H1 (cell line): ENCODE measurements at regions not wholly inside any gene's neighbourhood (a gene's known extent, or its start where the extent isn't known, plus 50 kb on each side); places are given as distances from the start of the nearest gene placed in this dataset.

Experiments
- CTCF ChIA-PET: fragments of 300-600 bp; sonication (Branson Sonifier 250); formaldehyde crosslinking; loops from one replicate; lab custom pipeline; 2021; ENCODE audit not compliant: partially characterized antibody; lab: Charles Lee
- POLR2A ChIA-PET: fragments of 300-600 bp; sonication (Branson Sonifier 250); formaldehyde crosslinking; loops from one replicate; lab custom pipeline; 2021; ENCODE audit warnings: inconsistent platforms; ENCODE audit not compliant: partially characterized antibody; lab: Charles Lee
- DNase-seq, 2 experiments: peaks; one replicate each; pipeline versions ENCODE4 v3.0.0 to v3.0.0-alpha.2; 2010 to 2022; ENCODE audit warnings: low spot score in 2 of 2, low read depth in 1 of 2, mixed read lengths in 1 of 2
- FAIRE-seq: peaks from 2 replicates; lab custom pipeline; 2011; peaks lifted over from hg19 to GRCh38; lab: Jason Lieb, UNC
- H2AFZ ChIP-seq: 2 replicates; pipeline ENCODE4 v1.8.1; 2012; ENCODE audit warnings: low read length, inconsistent platforms
- H2AK5ac ChIP-seq: 2 replicates; pipeline ENCODE4 v1.6.1; 2013; ENCODE audit warnings: low read depth, low read length
- H2BK120ac ChIP-seq: replicated peaks from 2 replicates; pipeline ENCODE3; 2013; ENCODE audit warnings: low read depth, low read length, inconsistent platforms
- H2BK12ac ChIP-seq: 2 replicates; pipeline ENCODE4 v1.6.1; 2013; ENCODE audit warnings: low read depth, low read length
- H2BK15ac ChIP-seq: 2 replicates; pipeline ENCODE4 v1.6.1; 2013; ENCODE audit warnings: low read length
- H2BK20ac ChIP-seq: 2 replicates; pipeline ENCODE4 v1.6.1; 2013; ENCODE audit warnings: low read length
- H2BK5ac ChIP-seq: 2 replicates; pipeline ENCODE4 v1.6.1; 2013; ENCODE audit warnings: low read depth, low read length
- H3K14ac ChIP-seq: 2 replicates; pipeline ENCODE4 v1.6.1; 2013; ENCODE audit warnings: inconsistent platforms; ENCODE audit not compliant: insufficient read length
- H3K18ac ChIP-seq: 2 replicates; pipeline ENCODE4 v1.6.1; 2013; ENCODE audit warnings: low read length; ENCODE audit errors: extremely low read depth
- H3K23ac ChIP-seq: 2 replicates; pipeline ENCODE4 v1.6.1; 2013; ENCODE audit warnings: inconsistent platforms; ENCODE audit not compliant: insufficient read length
- H3K23me2 ChIP-seq: 2 replicates; pipeline ENCODE4 v1.6.1; 2013; ENCODE audit warnings: low read depth, low read length
- H3K27ac ChIP-seq: 2 replicates; pipeline ENCODE4 v1.6.1; 2011; ENCODE audit warnings: low read depth, low read length, inconsistent platforms
- H3K27me3 ChIP-seq, 4 experiments: replicated peaks in 1 of 4; 1 replicate in 1 of 4; 2 replicates in 3 of 4; pipeline versions ENCODE4 v1.6.1 to v1.8.1; 2011 to 2013; ENCODE audit warnings: low read length in 3 of 4, mild to moderate bottlenecking in 3 of 4, inconsistent platforms in 2 of 4, mixed read lengths in 2 of 4, moderate library complexity in 1 of 4; ENCODE audit not compliant: control insufficient read depth in 3 of 4, insufficient read depth in 3 of 4; ENCODE audit errors: extremely low read depth in 1 of 4
- H3K36me3 ChIP-seq, 4 experiments: 2 replicates each; pipeline versions ENCODE4 v1.6.1 to v1.8.1; 2011 to 2013; ENCODE audit warnings: mild to moderate bottlenecking in 4 of 4, low read length in 3 of 4, moderate library complexity in 2 of 4, control low read depth in 1 of 4, inconsistent platforms in 1 of 4; ENCODE audit not compliant: insufficient read depth in 4 of 4, control insufficient read depth in 2 of 4
- H3K4ac ChIP-seq: replicated peaks from 2 replicates; pipeline ENCODE3; 2013; ENCODE audit warnings: low read length, low read depth, mixed read lengths, inconsistent platforms; ENCODE audit not compliant: insufficient read length
- H3K4me1 ChIP-seq, 4 experiments: replicated peaks in 1 of 4; 1 replicate in 1 of 4; 2 replicates in 3 of 4; pipeline versions ENCODE4 v1.6.1 to v1.8.1; 2011 to 2013; ENCODE audit warnings: low read length in 3 of 4, inconsistent platforms in 2 of 4, mixed read lengths in 1 of 4; ENCODE audit not compliant: insufficient read depth in 4 of 4, control insufficient read depth in 3 of 4
- H3K4me2 ChIP-seq, 2 experiments: 2 replicates each; pipeline versions ENCODE4 v1.6.1 to v1.8.1; 2011 to 2013; ENCODE audit warnings: low read depth in 2 of 2, low read length in 2 of 2, control low read depth in 1 of 2, inconsistent platforms in 1 of 2, mild to moderate bottlenecking in 1 of 2; ENCODE audit not compliant: insufficient read depth in 1 of 2
- H3K4me3 ChIP-seq, 4 experiments: fragments of 200-600, 300-600 bp in 1 of 4; sonication (generic), shearing (Covaris generic), sonication (Bioruptor Twin) in 1 of 4; 2 replicates each; pipeline versions ENCODE4 v1.5.1 to v1.8.1; 2011 to 2016; ENCODE audit warnings: low read length in 4 of 4, low read depth in 3 of 4, control low read depth in 2 of 4, inconsistent platforms in 2 of 4, mild to moderate bottlenecking in 2 of 4, mixed read lengths in 1 of 4, moderate library complexity in 1 of 4; ENCODE audit not compliant: insufficient read depth in 2 of 4; ENCODE audit errors: extremely low read depth in 1 of 4
- H3K56ac ChIP-seq: replicated peaks from 2 replicates; pipeline ENCODE3; 2013; ENCODE audit warnings: low read depth, mild to moderate bottlenecking, mixed read lengths, low read length, inconsistent platforms; ENCODE audit not compliant: insufficient read length
- H3K79me1 ChIP-seq: 2 replicates; pipeline ENCODE4 v1.6.1; 2013; ENCODE audit warnings: low read depth, low read length, control low read depth
- H3K79me2 ChIP-seq, 2 experiments: 2 replicates each; pipeline versions ENCODE4 v1.6.1 to v1.8.1; 2012 to 2013; ENCODE audit warnings: low read length in 2 of 2, mild to moderate bottlenecking in 2 of 2, inconsistent platforms in 1 of 2; ENCODE audit not compliant: insufficient read depth in 2 of 2, control insufficient read depth in 1 of 2
- H3K9ac ChIP-seq, 4 experiments: replicated peaks in 1 of 4; 1 replicate in 1 of 4; 2 replicates in 3 of 4; pipeline versions ENCODE4 v1.6.1 to v1.8.1; 2011 to 2013; ENCODE audit warnings: low read depth in 3 of 4, low read length in 3 of 4, control low read depth in 2 of 4, mild to moderate bottlenecking in 2 of 4, moderate library complexity in 2 of 4, inconsistent platforms in 1 of 4; ENCODE audit errors: extremely low read depth in 1 of 4
- H3K9me3 ChIP-seq, 2 experiments: 2 replicates each; pipeline versions ENCODE4 v1.6.1 to v1.8.1; 2012 to 2013; ENCODE audit warnings: mild to moderate bottlenecking in 2 of 2, moderate library complexity in 2 of 2, control low read depth in 1 of 2, inconsistent platforms in 1 of 2, low read depth in 1 of 2, low read length in 1 of 2, mixed read lengths in 1 of 2; ENCODE audit not compliant: insufficient read depth in 2 of 2
- H4K20me1 ChIP-seq, 2 experiments: replicated peaks in 1 of 2; 2 replicates each; pipeline versions ENCODE3 to v1.8.1; 2011 to 2013; ENCODE audit warnings: inconsistent platforms in 2 of 2, low read length in 2 of 2, mild to moderate bottlenecking in 1 of 2; ENCODE audit not compliant: insufficient read depth in 2 of 2, control insufficient read depth in 1 of 2
- H4K5ac ChIP-seq: 2 replicates; pipeline ENCODE4 v1.6.1; 2013; ENCODE audit warnings: low read length, low read depth, mixed read lengths, inconsistent platforms; ENCODE audit not compliant: insufficient read length
- H4K8ac ChIP-seq: 2 replicates; pipeline ENCODE4 v1.8.0; 2013; ENCODE audit warnings: mild to moderate bottlenecking, moderate library complexity, low read length, inconsistent platforms; ENCODE audit not compliant: insufficient read depth; ENCODE audit errors: extremely low read depth
- H4K91ac ChIP-seq: replicated peaks from 2 replicates; pipeline ENCODE3; 2013; ENCODE audit warnings: low read length, mixed read lengths, inconsistent platforms; ENCODE audit not compliant: insufficient read length
- ATF3 ChIP-seq: IDR thresholded peaks from 2 replicates; pipeline ENCODE4 v1.6.1; 2011; ENCODE audit warnings: low read depth, mild to moderate bottlenecking, low read length; ENCODE audit not compliant: insufficient read depth
- EGR1 ChIP-seq: IDR thresholded peaks from 2 replicates; pipeline ENCODE4 v1.6.1; 2011; ENCODE audit warnings: low read depth, low read length, borderline replicate concordance
- EP300 ChIP-seq, 2 experiments: IDR thresholded peaks; 1 replicate in 1 of 2; 2 replicates in 1 of 2; pipeline ENCODE4 v1.6.1; 2011 to 2012; ENCODE audit warnings: low read depth in 2 of 2, low read length in 2 of 2, mild to moderate bottlenecking in 2 of 2, borderline replicate concordance in 1 of 2, inconsistent platforms in 1 of 2, moderate library complexity in 1 of 2
- MAX ChIP-seq: IDR thresholded peaks from 2 replicates; pipeline ENCODE4 v1.6.1; 2012; ENCODE audit warnings: inconsistent platforms
- NRF1 ChIP-seq: IDR thresholded peaks from 2 replicates; pipeline ENCODE4 v1.6.1; 2011; ENCODE audit warnings: mild to moderate bottlenecking, low read depth, low read length, improper control_type of control experiment
- RBBP5 ChIP-seq: IDR thresholded peaks from 2 replicates; pipeline ENCODE4 v1.7.1; 2012; ENCODE audit warnings: low read depth, mild to moderate bottlenecking, inconsistent platforms, low read length, moderate library complexity, borderline replicate concordance
- RXRA ChIP-seq: IDR thresholded peaks from 2 replicates; pipeline ENCODE4 v1.6.1; 2011; ENCODE audit warnings: low read depth, mild to moderate bottlenecking, low read length, moderate library complexity; ENCODE audit not compliant: insufficient read depth
- SAP30 ChIP-seq: fragments of 300-600 bp; sonication (generic); IDR thresholded peaks from 2 replicates; pipeline ENCODE4 v1.7.1; 2012; ENCODE audit warnings: low read length, moderate library complexity, mild to moderate bottlenecking, inconsistent platforms; ENCODE audit not compliant: insufficient read depth, insufficient replicate concordance
- SRF ChIP-seq: IDR thresholded peaks from 2 replicates; pipeline ENCODE4 v1.6.1; 2011; ENCODE audit warnings: mild to moderate bottlenecking, low read depth, low read length, moderate library complexity
- TAF7 ChIP-seq: optimal IDR thresholded peaks from 2 replicates; pipeline ENCODE3; 2011; ENCODE audit warnings: low read depth, mild to moderate bottlenecking, inconsistent platforms, low read length, moderate library complexity, borderline replicate concordance
- TBP ChIP-seq: IDR thresholded peaks from 2 replicates; pipeline ENCODE4 v1.6.1; 2011; ENCODE audit warnings: low read depth, low read length, improper control_type of control experiment
- TEAD4 ChIP-seq: IDR thresholded peaks from 2 replicates; pipeline ENCODE4 v1.6.1; 2012; ENCODE audit warnings: low read depth, low read length, inconsistent platforms, mixed read lengths
- WGBS, 2 experiments: shearing (Covaris generic) in 1 of 2; methylation state at CpG; one replicate each; pipeline versions ENCODE4 v1.1.6 to v1.1.7; 2013 to 2015; ENCODE audit warnings: low lambda C conversion rate in 2 of 2, mixed read lengths in 2 of 2, inconsistent platforms in 1 of 2, low coverage in 1 of 2, missing lambda C conversion rate in 1 of 2; ENCODE audit not compliant: insufficient replicate concordance in 2 of 2, insufficient coverage in 1 of 2, insufficient read length in 1 of 2; ENCODE audit errors: extremely low coverage in 1 of 2, missing lambda C conversion rate in 1 of 2; 5-methylcytosine and 5-hydroxymethylcytosine counted together

- no peak overlapping the region for H4K8ac ChIP-seq
- H2AK5ac ChIP-seq = no peak overlapping the region
- H4K91ac ChIP-seq = no peak overlapping the region
- no peak overlapping the region for H3K4ac ChIP-seq
- no peak overlapping the region for H4K5ac ChIP-seq
- no peak overlapping the region for H2AFZ ChIP-seq
- H2BK15ac ChIP-seq = no peak overlapping the region
- no peaks in the 10 kb centered on the region for H3K79me1 ChIP-seq
- no peaks in the 10 kb centered on the region for H4K20me1 ChIP-seq
- no peak overlapping the region for H2BK120ac ChIP-seq
- H3K4me2 ChIP-seq = no peak overlapping the region
- H3K9me3 ChIP-seq = no peaks in the 10 kb centered on the region
- no peak for FAIRE-seq
- H3K4me3 ChIP-seq = no peak overlapping the region
- no peaks in the 10 kb centered on the region for H3K79me2 ChIP-seq
- no peak overlapping the region for H3K27ac ChIP-seq
- no peak overlapping the region for H3K9ac ChIP-seq
- TF ChIP-seq NRF1 (no peak), RXRA (no peak), EP300 (IDR thresholded peaks at IDR 0.05; ENCODE audit: borderline replicate concordance in 1 of 2, low read depth in 2 of 2, low read length in 2 of 2) (no peak), TBP (no peak), MAX (no peak), TEAD4 (no peak), EGR1 (no peak), TAF7 (no peak), SAP30 (no peak), RBBP5 (no peak), SRF (no peak), ATF3 (no peak)
- no peak overlapping the region for H2BK12ac ChIP-seq
- H2BK20ac ChIP-seq = no peak overlapping the region
- DNase-seq = no peak
- POLR2A ChIA-PET = no interaction called here
- WGBS, 2 experiments = 96% methylated on average over 1 of the region's 1 CpG; no CpG with 5 or more reads in 1 of the 2 experiments
- H3K36me3 ChIP-seq = no peaks in the 10 kb centered on the region
- no peaks in the 10 kb centered on the region for H3K4me1 ChIP-seq
- no peaks in the 10 kb centered on the region for H3K23me2 ChIP-seq
- no peaks in the 10 kb centered on the region for H3K27me3 ChIP-seq
- H2BK5ac ChIP-seq = no peak overlapping the region
- no peak overlapping the region for H3K14ac ChIP-seq
- CTCF ChIA-PET = no interaction called here
- H3K18ac ChIP-seq = no peak overlapping the region
- H3K56ac ChIP-seq = no peak overlapping the region
- no peak overlapping the region for H3K23ac ChIP-seq
These were observed 194.9 kb upstream of the CHAC2 start for GRCh38 chr2:53572696-53573095.
